HepG2 (cell line): ENCODE measurements at regions not wholly inside any gene's neighbourhood (a gene's known extent, or its start where the extent isn't known, plus 50 kb on each side); places are given as distances from the start of the nearest gene placed in this dataset.

Source experiments
- CC2D1A ChIP-seq: sonication (generic); formaldehyde crosslinking; IDR thresholded peaks from 2 replicates; pipeline ENCODE4 v1.8.1; 2023; ENCODE audit warnings: mild to moderate bottlenecking, missing genetic modification reagents
- ETV5 ChIP-seq: IDR thresholded peaks from 2 replicates; pipeline ENCODE4 v1.6.1; 2018; ENCODE audit warnings: missing biosample characterization, missing genetic modification reagents, inconsistent platforms, borderline replicate concordance
- HDAC2 ChIP-seq: sonication (generic); formaldehyde crosslinking; IDR thresholded peaks from 2 replicates; pipeline ENCODE4 v1.4.0; 2020; ENCODE audit warnings: missing genetic modification reagents
- MYNN ChIP-seq: sonication (generic); formaldehyde crosslinking; IDR thresholded peaks from 2 replicates; pipeline ENCODE4 v1.4.0; 2020; ENCODE audit warnings: mild to moderate bottlenecking, low read depth, missing genetic modification reagents
- NBN ChIP-seq: fragments of 450-650 bp; conservative IDR thresholded peaks from 2 replicates; pipeline ENCODE4 v1.6.1; 2017
- NPAS2 ChIP-seq: sonication (generic); formaldehyde crosslinking; IDR thresholded peaks from 2 replicates; pipeline ENCODE4 v1.8.0; 2022; ENCODE audit warnings: mild to moderate bottlenecking, missing genetic modification reagents, borderline replicate concordance
- PHB2 ChIP-seq: fragments of 450-650 bp; IDR thresholded peaks from 2 replicates; pipeline ENCODE4 v1.6.1; 2018; ENCODE audit not compliant: partially characterized antibody
- POLR2AphosphoS2 ChIP-seq: IDR thresholded peaks from 2 replicates; pipeline ENCODE4 v1.6.1; 2011; ENCODE audit warnings: low read depth, low read length, improper control_type of control experiment
- SRSF9 ChIP-seq: fragments of 200-400 bp; formaldehyde crosslinking; IDR thresholded peaks from 2 replicates; pipeline ENCODE4 v1.6.1; 2018; ENCODE audit warnings: borderline replicate concordance, mild to moderate bottlenecking, low read depth, low read length; ENCODE audit not compliant: insufficient read depth, poor library complexity, severe bottlenecking
- USF2 ChIP-seq, 2 experiments: sonication (generic) in 1 of 2; formaldehyde crosslinking in 1 of 2; IDR thresholded peaks; 2 replicates each; pipeline versions ENCODE4 v1.5.1 to v1.6.1; 2011 to 2020; ENCODE audit warnings: borderline replicate concordance in 1 of 2, low read depth in 1 of 2, low read length in 1 of 2, mild to moderate bottlenecking in 1 of 2, missing genetic modification reagents in 1 of 2, moderate library complexity in 1 of 2
- ZNF274 ChIP-seq: sonication (generic); formaldehyde crosslinking; IDR thresholded peaks from 2 replicates; pipeline ENCODE4 v1.5.1; 2020; ENCODE audit warnings: mild to moderate bottlenecking, missing genetic modification reagents
- ZNF629 ChIP-seq: sonication (generic); formaldehyde crosslinking; conservative IDR thresholded peaks from 2 replicates; pipeline ENCODE4 v1.5.0; 2020; ENCODE audit warnings: missing genetic modification reagents
- ZSCAN29 ChIP-seq: sonication (generic); formaldehyde crosslinking; conservative IDR thresholded peaks from 2 replicates; pipeline ENCODE4 v1.4.0; 2020; ENCODE audit warnings: mild to moderate bottlenecking, missing genetic modification reagents
- TF ChIP-seq, protein P1 (sequence below): sonication (generic); formaldehyde crosslinking; IDR thresholded peaks from 2 replicates; pipeline ENCODE4 v1.4.0; 2020; ENCODE audit warnings: mild to moderate bottlenecking, missing genetic modification reagents

GRCh38 chr2:146366276-146366675 lies 1478.6 kb upstream of the ACVR2A start:
- TF ChIP-seq ZSCAN29 (CRISPR knock-in tag) (no peak), HDAC2 (CRISPR knock-in tag) (no peak), ETV5 (CRISPR knock-in tag) (no peak), POLR2AphosphoS2 (no peak), PHB2 (no peak), USF2 (IDR thresholded peaks at IDR 0.05; ENCODE audit: low read depth, low read length) (no peak), USF2 (CRISPR knock-in tag; IDR thresholded peaks at IDR 0.05; ENCODE audit: borderline replicate concordance) (no peak), ZNF274 (no peak), ZNF629 (no peak), MYNN (no peak), NBN (no peak), SRSF9 (no peak), CC2D1A (CRISPR knock-in tag) (no peak), NPAS2 (CRISPR knock-in tag) (no peak)
- TF ChIP-seq, protein P1, sequence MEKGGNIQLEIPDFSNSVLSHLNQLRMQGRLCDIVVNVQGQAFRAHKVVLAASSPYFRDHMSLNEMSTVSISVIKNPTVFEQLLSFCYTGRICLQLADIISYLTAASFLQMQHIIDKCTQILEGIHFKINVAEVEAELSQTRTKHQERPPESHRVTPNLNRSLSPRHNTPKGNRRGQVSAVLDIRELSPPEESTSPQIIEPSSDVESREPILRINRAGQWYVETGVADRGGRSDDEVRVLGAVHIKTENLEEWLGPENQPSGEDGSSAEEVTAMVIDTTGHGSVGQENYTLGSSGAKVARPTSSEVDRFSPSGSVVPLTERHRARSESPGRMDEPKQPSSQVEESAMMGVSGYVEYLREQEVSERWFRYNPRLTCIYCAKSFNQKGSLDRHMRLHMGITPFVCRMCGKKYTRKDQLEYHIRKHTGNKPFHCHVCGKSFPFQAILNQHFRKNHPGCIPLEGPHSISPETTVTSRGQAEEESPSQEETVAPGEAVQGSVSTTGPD, result no peak
